HUES48 (cell line): ENCODE measurements at regions not wholly inside any gene's neighbourhood (a gene's known extent, or its start where the extent isn't known, plus 50 kb on each side); places are given as distances from the start of the nearest gene placed in this dataset.

Experiments
- H3K27ac ChIP-seq: one replicate; pipeline ENCODE4 v1.7.0; 2013; ENCODE audit warnings: low read depth, low read length, inconsistent platforms
- H3K27me3 ChIP-seq: 2 replicates; pipeline ENCODE4 v1.6.1; 2013; ENCODE audit warnings: mild to moderate bottlenecking, low read length; ENCODE audit not compliant: control insufficient read depth, insufficient read depth
- H3K36me3 ChIP-seq: 2 replicates; pipeline ENCODE4 v1.6.1; 2013; ENCODE audit warnings: low read length; ENCODE audit not compliant: control insufficient read depth, insufficient read depth
- H3K4me1 ChIP-seq: 2 replicates; pipeline ENCODE4 v1.6.1; 2013; ENCODE audit warnings: mild to moderate bottlenecking, low read length; ENCODE audit not compliant: control insufficient read depth, insufficient read depth
- H3K4me3 ChIP-seq: 2 replicates; pipeline ENCODE4 v1.5.1; 2013; ENCODE audit warnings: mild to moderate bottlenecking, low read depth, low read length
- H3K9ac ChIP-seq: 2 replicates; pipeline ENCODE4 v1.6.1; 2013; ENCODE audit warnings: mild to moderate bottlenecking, low read depth, low read length, moderate library complexity
- H3K9me3 ChIP-seq: 2 replicates; pipeline ENCODE4 v1.6.1; 2013; ENCODE audit warnings: low read length; ENCODE audit not compliant: control insufficient read depth, insufficient read depth

DNA sequence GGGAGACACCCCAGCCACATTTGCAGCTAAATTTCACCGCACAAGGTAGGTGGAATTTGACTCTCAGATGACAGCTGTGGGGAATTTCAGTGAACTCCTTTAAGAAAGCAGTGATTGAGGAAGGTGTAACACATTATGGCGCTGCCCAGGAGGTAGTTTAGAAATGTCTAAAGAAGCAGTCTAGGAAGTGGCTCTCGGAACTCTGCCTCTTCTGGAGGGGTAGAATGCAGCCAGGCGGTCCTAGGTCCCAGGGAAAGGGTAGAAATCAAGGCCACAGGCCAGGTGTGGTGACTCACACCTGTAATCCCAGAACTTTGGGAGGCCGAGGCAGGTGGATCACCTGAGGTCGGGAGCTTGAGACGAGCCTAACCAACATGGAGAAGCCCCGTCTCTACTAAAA is 179.0 kb upstream of the HAAO start:
- H3K4me1 ChIP-seq: peaks cover 6% of the 10 kb centered on the region
- no peaks in the 10 kb centered on the region for H3K27me3 ChIP-seq
- H3K9ac ChIP-seq: no peak overlapping the region
- no peaks in the 10 kb centered on the region for H3K9me3 ChIP-seq
- H3K4me3 ChIP-seq: no peak overlapping the region
- no peaks in the 10 kb centered on the region for H3K36me3 ChIP-seq
- no peak overlapping the region for H3K27ac ChIP-seq

DNA sequence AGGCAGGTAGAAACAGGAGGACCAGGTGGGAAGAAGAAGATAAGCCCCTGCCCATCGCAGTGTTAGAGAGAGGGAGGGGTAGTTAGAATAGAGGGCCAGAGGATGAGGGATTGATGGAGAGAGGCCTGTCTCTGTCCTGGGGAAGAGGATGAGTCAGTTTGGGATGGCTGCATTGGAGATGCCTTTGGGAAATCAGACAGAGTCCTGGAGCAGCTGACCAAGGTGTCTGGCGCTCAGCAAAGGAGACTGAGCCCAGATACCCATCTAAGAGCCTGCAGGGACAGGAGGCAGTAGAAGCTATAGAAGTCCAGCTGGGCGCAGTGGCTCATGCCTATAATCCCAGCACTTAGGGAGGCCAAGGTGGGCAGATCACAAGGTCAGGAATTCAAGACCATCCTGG is 177.8 kb upstream of the HAAO start:
- Histone ChIP-seq H3K27me3 (no peaks in the 10 kb centered on the region), H3K4me3 (no peak overlapping the region), H3K4me1 (peaks cover 6% of the 10 kb centered on the region), H3K36me3 (no peaks in the 10 kb centered on the region), H3K9me3 (no peaks in the 10 kb centered on the region), H3K27ac (no peak overlapping the region), H3K9ac (no peak overlapping the region)

DNA sequence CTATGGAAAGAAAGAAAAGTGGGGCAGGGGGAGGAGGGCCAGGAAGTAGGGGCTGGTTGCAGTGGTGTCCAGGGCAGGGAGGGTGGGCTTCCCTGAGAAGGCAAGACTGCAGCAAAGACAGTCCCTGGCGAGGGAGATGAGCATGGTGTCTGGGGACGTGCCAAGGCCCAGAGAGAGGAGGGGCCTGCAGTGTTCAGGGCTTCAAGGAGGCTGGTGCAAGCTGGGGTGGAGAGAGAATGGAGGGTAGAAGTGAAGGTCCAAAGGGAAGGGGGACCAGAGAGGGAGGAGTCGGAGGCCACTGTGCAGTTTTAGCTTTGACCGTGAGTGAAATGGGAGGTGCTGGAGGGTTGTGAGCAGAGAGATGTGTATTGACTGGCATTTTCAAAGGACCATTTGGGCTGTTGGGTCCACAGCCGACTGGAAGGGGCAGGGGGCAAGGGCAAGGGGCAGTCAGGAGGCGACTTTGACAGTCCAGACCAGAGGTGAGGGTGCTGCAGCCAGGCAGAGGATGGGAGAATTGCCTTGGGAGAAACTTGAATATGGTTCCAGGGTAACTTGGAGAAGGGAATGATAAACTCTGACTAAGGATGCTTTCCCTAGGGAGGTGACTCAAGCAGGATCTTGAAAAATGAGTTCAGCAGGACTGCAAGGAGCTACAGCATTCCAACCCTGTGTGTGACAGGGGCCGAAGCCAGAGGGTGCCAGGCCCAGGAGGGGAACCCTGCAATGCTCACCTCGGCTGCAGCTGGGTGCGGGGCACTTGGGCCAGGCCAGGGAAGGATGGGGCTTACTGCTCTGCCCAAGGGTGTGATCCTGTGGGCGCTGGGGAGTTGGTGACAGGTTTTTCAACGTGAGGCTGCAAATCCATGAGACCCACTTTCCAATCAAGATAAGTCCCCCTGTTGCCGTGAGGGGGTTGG is 177.1 kb upstream of the HAAO start:
- no peaks in the 10 kb centered on the region for H3K27me3 ChIP-seq
- no peaks in the 10 kb centered on the region for H3K36me3 ChIP-seq
- H3K27ac ChIP-seq: no peak overlapping the region
- H3K9ac ChIP-seq: no peak overlapping the region
- no peak overlapping the region for H3K4me3 ChIP-seq
- H3K9me3 ChIP-seq: no peaks in the 10 kb centered on the region
- H3K4me1 ChIP-seq: peaks cover 2% of the 10 kb centered on the region; the same call in 1 of the 2 replicates

DNA sequence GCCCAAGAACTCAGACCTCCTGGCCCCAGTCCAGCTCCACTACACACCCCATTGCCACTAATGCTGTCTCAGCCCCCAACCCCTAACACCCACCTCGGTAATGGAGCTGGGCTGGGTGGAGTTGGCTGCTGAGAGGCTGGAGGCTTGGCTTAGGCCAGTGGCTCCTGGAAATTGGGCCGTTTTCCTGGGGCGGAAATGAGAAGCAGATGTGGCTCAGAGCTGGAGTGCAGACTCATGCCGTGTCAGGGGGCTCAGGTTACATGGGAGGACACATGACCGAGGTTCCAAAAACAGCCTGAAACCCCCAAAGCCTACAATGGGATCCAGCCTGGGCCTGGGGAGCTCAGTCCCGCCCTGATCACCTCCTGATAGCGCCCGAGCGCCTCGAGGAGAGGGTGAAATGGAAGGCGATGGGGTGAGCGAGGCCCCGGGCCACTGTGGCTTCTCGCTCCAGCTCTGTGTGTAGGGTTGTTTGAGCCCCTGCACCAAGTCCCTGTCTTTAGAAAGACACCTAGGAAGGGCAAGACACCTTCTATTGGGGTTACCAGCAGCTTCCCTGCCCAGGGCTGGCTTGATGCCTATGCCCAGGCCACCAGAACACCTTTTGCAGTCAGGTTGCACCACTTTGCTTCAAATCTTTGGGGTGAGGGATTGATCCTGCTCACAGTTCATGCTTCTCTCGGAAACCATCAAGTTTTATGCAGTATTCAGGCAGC is 175.7 kb upstream of the HAAO start:
- Histone ChIP-seq H3K4me3 (no peak overlapping the region), H3K36me3 (no peaks in the 10 kb centered on the region), H3K9me3 (no peaks in the 10 kb centered on the region), H3K9ac (no peak overlapping the region), H3K27me3 (no peaks in the 10 kb centered on the region), H3K4me1 (no peaks in the 10 kb centered on the region), H3K27ac (no peak overlapping the region)

DNA sequence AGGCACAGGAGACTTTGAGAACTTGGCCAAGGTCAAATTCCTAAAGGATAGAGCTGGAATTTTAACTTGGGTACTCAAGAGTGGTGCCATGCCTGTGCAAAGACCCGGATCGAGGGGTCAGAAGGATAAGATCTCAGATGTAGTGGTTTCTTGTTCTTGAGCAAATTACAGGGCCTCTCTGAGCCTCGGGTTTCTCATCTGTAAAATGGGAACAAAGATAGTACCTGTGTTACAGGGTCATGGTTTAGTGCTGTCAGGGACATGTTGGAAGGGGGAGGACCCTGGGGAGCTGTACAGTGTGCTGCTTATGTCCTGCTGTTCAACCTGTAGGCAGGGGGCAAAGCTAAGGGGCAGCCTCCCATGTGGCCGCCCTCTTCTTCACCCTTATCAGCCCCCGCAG is 173.5 kb upstream of the HAAO start:
- H3K36me3 ChIP-seq: no peaks in the 10 kb centered on the region
- H3K4me1 ChIP-seq: peaks cover 19% of the 10 kb centered on the region; the same call in 1 of the 2 replicates
- H3K4me3 ChIP-seq: no peak overlapping the region
- no peak overlapping the region for H3K27ac ChIP-seq
- H3K27me3 ChIP-seq: no peaks in the 10 kb centered on the region
- no peak overlapping the region for H3K9ac ChIP-seq
- H3K9me3 ChIP-seq: no peaks in the 10 kb centered on the region

DNA sequence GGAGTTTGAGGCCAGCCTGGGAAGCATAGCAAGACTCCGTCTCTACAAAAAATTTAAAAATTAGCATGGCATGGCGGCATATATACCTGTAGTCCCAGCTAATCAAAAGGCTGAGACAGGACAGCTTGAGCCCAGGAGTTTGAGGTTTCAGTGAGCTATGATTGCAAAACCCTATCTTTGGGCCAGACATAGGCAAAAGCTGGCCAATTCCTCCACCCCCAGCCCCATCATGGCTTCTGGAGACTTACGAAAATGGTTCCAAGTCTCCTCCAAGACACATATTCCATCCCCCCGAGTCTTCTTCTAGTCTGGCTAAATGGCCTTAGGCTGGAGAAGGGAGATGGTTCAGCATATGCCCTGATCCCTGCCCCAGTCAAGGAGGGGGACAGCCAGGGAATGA is 172.8 kb upstream of the HAAO start:
- Histone ChIP-seq H3K9me3 (no peaks in the 10 kb centered on the region), H3K4me3 (no peak overlapping the region), H3K27ac (no peak overlapping the region), H3K27me3 (no peaks in the 10 kb centered on the region), H3K36me3 (no peaks in the 10 kb centered on the region), H3K9ac (no peak overlapping the region), H3K4me1 (peaks cover 19% of the 10 kb centered on the region; the same call in 1 of the 2 replicates)

DNA sequence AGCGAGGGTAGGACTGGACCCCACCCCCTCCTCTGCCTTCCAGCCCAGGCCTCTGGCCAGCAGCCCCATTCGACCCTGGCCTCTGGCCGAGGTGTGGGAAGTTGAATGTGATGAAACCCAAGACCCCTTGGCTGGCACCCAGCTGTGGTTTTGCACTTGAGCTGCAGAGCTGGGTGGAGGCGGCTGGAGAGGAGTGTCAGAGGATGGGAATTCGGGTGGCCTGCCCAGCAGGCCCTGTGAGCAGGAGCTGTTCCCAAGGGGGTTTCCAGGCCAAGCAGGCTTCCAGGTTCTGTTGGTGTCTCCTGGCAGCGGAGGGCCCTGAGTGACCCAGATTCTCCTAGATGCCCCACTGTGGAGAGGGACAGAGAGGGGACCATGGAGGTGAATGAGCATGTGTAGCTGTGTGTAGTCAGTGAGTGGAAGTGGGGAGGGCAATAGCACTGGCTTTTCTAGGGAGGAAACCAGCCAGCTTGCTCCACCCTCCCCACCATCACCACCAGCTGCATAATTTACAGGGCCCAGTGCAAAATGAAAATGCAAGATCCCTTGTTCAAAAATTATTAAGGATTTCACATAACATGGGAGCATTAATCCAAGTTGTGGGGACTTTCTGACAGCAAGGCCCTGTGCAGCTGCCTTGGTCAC is 172.2 kb upstream of the HAAO start:
- no peaks in the 10 kb centered on the region for H3K9me3 ChIP-seq
- H3K27ac ChIP-seq: no peak overlapping the region
- H3K4me3 ChIP-seq: no peak overlapping the region
- no peaks in the 10 kb centered on the region for H3K27me3 ChIP-seq
- H3K36me3 ChIP-seq: no peaks in the 10 kb centered on the region
- peaks cover 19% of the 10 kb centered on the region; the same call in 1 of the 2 replicates for H3K4me1 ChIP-seq
- H3K9ac ChIP-seq: no peak overlapping the region

DNA sequence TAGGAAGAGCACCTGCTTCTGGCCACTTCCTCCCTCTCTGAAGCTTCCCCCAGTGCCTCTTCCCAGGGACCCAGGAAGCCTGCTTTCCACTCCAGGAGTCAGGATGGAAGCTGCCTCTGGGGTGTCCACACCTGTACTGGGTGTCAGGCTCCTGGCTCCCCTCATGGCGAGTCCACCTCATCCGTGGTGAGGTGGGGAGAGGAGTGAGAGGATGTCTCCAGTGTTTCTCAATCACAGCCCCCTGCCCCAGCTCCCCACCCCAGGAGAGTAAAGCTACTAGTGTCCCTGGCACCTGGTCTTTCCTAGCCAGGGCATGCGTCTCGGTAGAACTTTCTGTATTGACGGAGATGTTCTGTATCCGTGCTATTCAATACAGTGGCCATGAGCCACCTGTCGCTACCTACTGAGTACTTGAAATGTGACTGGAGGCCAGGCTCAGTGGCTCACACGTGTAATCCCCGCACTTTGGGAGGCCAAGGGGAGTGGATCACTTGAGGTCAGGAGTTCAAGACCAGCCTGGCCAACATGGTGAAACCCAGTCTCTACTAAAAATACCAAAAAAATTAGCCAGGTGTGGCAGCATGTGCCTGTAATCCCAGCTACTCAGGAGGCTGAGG is 171.2 kb upstream of the HAAO start:
- H3K4me3 ChIP-seq: no peak overlapping the region
- H3K9ac ChIP-seq: no peak overlapping the region
- no peaks in the 10 kb centered on the region for H3K9me3 ChIP-seq
- no peak overlapping the region for H3K27ac ChIP-seq
- H3K4me1 ChIP-seq: peaks cover 19% of the 10 kb centered on the region; the same call in 1 of the 2 replicates
- no peaks in the 10 kb centered on the region for H3K27me3 ChIP-seq
- no peaks in the 10 kb centered on the region for H3K36me3 ChIP-seq

DNA sequence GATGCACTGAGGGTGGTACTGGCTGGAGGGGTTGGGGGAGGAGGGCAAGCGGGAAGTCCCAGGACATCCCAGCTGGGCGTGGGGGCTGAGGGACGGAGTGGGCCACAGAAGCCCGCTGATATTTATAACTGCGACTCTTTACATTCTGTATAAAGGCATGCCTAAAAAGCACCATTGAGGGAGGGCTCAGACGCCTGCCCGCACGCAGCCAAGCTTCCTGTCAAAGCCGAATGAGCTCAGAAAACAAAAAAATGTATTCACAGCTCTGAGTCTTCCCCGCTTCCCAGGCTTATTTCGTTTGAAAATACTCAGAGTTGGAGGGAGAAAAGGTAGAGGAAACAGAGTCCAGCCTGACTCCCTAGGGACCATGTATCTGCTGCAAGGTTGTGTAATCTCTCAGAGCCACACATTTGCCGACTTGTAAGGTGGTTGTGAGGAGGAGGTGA is 170.1 kb upstream of the HAAO start:
- Histone ChIP-seq H3K36me3 (no peaks in the 10 kb centered on the region), H3K4me3 (no peak overlapping the region), H3K27me3 (no peaks in the 10 kb centered on the region), H3K9me3 (no peaks in the 10 kb centered on the region), H3K9ac (no peak overlapping the region), H3K27ac (no peak overlapping the region), H3K4me1 (peaks cover 28% of the 10 kb centered on the region)

DNA sequence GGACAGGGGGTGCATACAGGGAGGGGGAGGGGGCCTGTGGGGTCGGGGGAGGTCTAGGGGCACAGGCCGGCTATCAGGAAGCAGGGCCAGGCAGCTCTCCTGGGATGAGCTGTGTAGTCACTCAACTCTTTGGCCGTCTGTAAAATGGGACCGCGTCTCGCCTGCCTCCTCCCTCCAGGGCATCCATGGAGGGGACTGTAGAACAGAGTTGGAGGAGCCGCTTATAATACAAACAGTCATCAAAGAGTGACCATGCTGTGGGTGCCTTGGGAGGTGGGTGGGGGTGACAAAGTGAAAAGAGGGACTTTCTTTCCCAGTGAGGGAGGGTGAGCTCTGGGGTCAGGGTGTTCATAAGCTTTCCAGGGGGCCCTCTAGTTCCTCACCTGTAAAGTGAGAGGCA is 169.6 kb upstream of the HAAO start:
- Histone ChIP-seq H3K36me3 (no peaks in the 10 kb centered on the region), H3K4me3 (no peak overlapping the region), H3K4me1 (peaks cover 34% of the 10 kb centered on the region), H3K9ac (no peak overlapping the region), H3K27me3 (no peaks in the 10 kb centered on the region), H3K9me3 (no peaks in the 10 kb centered on the region), H3K27ac (no peak overlapping the region)
